NCI-H82 treated with DMSO at 0.1 percent for 48 hours (cell line): ENCODE measurements at regions not wholly inside any gene's neighbourhood (a gene's known extent, or its start where the extent isn't known, plus 50 kb on each side); places are given as distances from the start of the nearest gene placed in this dataset.
"Not testable (repeated sequence)": the region's sequence is repeated elsewhere in the genome, so short reads cannot be mapped to it uniquely, and the experiment has no call there.

Experiments
- DNase-seq: peaks from one replicate; lab custom pipeline; 2025; ENCODE audit not compliant: unreplicated experiment; lab: John Stamatoyannopoulos, UW

DNA sequence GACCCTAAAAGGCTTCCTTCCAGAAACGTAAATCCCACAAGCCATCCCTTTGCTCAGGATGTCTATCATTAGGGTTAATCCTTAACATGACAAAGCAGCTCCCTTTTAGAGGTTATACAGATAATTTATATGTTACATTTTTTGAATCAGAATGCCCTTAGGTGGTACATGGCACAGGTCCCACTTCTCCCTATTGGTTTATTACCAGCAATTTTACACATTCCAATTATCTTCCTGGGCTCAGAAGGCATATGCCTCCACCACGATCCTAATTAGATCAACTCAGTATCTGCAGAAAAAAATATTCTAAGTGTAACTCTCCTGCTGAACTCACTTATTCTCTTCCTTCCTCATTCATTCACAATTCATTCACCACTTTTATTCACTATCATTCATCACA lies 507.0 kb upstream of the MAP2 start:
- DNase-seq, result no peak

DNA sequence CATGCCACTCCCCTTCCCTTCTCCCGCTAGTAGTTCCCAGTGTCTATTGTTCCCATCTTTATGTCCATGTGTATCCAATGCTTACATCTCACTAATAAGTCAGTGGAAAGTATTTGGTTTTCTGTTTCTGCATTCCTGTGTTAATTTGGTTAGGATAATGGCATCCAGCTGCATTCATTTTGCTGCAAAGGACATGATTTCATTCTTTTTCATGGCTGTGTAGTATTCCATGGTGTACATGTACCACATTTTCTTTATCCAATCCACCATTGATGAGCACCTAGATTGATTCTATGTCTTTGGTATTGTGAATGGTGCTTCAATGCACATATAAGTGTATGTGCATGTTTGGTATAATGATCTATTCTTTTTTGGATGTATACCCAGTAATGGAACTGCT lies 502.5 kb upstream of the MAP2 start:
- DNase-seq, result not testable (repeated sequence)

DNA sequence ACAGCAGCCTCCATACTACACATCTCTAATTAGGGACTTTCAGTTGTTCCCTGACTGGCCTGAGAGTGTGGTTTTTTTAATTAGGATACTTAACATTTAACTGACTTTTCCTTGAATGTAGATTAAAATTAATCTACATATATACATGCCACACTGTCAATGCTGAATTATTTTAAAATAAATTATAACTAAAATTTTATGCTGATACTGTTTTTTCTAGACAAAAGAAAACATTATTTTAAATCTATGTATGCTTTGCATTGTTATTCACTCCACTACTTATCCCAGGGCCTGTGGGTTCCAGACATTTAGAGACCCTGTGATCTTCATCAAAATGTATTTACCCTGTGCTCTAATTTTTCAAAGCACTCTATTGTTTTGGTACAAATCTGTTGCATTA lies 496.0 kb upstream of the MAP2 start:
- DNase-seq, result no peak

DNA sequence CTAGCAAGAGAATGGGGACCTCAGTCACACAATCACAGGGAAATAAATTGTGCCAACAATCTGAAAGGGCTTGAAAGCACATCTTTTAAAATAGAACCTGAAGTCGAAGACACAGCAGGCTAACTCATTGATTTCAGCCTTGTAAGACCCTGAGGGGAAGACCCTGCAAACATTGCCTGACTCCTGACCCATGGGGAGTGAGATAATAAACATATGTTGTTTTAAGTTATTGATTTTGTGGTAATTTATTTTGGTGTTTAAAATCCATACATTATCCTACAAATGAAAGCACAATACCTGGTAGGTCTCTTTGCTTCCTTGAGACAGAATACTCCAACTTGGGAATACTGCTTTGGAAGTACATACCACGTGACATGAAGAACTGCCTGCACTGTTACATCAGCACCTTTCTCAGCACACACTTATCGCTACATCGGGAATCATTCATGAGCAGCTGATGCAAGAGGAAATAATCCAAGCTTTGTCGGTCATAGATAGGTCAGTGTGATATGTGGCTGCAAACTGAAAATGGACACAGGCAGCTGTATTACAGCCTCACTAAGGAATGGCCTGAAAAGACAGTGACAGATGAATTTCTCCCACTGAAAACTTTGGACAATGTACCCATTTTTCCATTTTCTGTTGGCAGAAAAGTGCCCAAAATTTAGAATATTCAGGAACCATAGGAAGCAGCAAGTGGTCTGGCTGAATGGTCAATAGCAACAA lies 494.5 kb upstream of the MAP2 start:
- no peak for DNase-seq

DNA sequence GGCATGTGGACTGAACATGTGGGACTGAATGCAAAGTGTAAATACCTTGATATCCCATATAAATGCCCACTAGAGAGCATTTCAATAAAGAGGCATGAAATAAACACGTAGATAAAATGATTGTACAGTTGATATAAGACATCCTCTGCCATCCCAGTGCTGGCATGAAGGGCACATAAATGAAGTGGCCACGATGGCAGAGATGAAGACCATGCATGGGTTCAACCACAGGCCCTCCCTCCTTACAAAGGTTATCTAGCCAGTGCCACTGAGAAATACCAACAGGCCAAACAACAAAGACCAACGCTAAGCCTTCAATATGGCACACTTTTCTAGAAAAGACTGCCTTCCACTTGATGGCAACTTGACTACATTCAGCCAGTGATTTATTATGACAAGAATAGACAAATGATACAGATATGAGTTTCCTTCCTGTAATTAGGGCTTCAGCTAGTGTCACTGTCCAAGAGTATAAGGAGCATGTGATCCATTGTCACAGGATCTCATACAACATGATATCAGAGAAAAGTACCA lies 493.9 kb upstream of the MAP2 start:
- no peak for DNase-seq

DNA sequence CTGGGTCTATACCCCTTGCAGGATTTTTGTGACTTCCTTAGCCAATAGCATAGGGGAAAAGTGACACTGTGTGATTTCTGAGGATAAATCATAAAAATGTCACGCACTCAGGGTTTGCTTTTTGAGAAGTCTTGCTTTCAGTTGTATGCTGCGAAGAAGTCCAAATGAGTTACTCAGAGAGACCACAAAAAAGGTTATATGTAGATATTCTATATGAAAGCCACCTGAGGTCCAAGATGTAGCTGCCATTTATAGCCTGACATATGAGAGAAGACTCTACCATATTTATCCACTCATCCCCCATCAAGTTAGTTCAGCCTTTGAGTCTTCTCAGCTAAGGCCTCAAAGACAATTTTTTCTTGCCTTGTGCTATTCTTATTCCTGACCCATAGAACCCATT lies 488.3 kb upstream of the MAP2 start:
- no peak for DNase-seq

DNA sequence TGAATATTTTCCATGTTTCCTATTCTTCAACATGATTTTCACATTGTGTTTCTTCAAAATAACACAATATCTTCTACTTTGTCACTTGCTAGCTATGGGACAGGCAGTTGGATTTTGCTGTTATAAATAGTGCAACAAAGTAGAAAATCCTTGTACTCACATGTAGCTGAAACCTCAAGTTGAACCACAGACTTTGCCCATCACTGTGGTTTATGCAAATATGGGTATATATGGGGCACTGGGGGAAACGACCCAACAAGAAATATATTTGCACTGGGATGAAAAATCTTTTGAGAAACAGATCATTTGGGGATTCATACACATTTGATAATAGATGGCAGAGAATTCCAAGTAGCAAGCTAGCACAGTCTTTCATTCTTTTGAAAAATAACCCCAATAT lies 486.3 kb upstream of the MAP2 start:
- DNase-seq, result no peak

DNA sequence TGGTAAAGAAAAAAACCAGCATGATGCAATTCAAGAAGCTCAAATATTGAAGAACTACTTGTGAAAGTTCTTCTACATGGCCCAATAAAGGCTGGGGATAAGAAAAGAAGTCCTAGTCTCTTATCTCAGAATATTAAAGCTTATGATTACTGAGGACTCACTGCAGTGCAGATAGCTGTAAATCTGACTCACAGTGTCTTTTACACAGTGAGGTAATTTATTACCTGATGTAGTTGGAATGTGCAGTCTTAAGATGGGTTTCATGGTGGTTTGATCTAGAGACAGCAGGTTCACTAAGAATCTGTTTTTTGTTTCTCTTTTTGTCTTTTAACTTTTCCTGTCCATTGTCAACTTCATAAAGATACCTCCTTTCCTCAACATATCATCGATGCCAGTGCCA lies 484.0 kb upstream of the MAP2 start:
- no peak for DNase-seq

DNA sequence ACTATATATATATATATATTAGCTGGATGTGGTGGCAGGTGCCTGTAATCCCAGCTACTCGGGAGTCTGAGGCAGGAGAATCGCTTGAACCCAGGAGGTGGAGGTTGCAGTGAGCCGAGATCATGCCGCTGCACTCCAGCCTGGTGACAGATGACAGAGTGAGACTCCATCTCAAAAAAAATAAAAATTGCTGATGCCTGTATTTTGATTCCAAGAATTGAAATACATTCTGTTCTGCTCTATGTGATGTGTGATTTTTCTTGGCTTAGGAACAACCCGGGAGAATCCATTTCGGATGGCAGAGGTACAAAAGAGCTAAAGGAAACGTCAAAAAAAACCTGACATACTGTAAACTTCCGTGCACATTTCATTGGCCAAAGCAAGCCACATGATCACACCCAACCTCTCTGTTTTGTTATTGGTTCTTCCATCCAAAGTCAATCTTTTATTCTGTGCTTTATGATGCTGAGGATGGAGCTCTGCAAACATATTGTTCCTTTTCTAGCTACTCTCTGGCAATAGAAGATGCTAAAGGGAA lies 478.1 kb upstream of the MAP2 start:
- DNase-seq, result no peak

DNA sequence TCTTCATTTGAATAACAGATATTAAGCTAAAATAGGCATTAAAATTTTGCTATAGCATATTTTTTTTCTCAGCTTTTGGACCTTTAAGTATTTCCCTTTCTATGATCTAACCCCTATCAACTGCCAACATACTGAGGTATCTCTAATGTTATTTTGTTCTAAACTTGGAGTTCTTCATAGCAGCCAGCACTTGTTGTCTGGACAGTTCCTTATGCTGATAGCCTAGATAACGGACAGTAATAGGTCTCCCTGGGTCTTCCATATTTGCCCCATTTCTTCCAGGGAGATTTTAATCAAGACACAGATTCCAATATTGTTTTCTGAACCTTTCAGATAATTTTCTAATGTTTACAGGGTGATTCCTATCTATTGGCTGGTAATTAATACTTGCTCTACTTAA lies 475.8 kb upstream of the MAP2 start:
- no peak for DNase-seq

DNA sequence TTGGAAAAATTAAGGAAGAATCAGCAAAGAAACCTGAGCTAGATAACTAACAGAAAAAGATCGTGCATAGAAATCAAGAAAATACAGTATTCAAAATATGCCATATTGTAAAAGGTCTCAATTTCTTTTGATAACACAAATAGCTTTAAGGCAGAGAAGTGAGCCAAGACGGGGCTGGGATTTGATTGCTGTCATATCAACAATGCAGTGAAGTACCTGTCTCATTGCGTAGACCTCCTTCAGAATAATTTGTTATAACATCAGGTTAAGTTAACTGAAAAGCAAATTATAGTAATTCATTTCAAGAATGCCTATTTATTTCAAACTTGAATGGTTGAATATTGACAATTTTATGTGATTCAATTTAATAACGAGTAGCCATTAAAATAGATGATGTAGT lies 453.8 kb upstream of the MAP2 start:
- DNase-seq, result no peak

DNA sequence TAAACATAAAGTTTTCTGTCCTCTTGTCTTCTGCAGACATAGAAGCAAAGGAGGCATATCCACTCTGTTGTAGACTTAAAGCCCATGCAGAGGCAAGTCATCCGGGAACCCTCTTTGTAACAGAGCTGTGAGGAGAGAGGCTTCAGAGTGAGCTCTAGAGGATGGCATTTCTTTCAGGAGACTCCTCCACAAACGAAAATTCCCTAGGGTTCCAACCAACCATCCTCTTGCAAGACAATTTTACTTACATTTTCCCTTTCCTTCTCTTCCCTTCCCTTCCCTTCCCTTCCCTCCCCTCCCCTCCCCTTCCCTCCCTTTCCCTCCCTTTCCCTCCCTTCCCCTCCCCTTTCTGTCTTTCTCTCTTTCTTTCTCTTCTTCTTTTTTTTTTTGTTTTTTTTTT lies 446.3 kb upstream of the MAP2 start:
- DNase-seq, result no peak

DNA sequence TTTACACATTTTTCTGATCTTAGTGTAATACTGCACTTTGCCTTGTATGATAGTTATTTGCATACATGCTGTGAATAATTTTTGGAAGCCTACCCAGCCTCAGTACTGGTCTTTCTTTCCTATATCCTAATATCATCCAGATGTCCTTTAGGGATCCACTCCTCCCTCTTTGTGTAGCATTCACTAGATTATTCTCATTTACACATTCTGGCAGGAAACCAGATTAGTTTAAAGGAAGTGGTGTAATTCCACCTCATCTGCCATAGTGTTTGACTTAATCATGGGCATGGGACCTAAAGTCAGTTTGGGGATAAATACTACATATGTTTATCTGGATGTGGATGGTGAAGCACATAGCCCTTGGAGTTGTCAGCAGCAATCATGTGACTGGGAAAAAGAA lies 444.9 kb upstream of the MAP2 start:
- no peak for DNase-seq

DNA sequence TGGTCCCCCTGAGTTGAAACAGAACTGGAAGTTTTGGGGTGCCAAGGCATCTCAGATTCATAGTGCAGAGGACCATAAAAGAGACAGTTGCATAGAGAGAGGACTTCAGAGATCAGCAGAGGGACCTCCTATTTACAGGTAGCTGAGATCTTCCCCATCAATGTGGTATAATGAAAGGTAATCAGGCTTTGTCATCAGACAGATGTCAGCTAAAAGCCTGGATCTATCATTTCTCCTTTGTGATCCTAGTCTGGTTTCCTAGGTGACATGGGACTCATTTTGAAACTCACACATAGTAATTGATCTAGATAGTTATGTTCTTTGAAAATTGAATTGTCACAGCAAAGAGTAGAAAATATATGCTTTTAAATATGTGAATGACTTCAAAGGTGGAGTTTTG lies 443.5 kb upstream of the MAP2 start:
- no peak for DNase-seq

DNA sequence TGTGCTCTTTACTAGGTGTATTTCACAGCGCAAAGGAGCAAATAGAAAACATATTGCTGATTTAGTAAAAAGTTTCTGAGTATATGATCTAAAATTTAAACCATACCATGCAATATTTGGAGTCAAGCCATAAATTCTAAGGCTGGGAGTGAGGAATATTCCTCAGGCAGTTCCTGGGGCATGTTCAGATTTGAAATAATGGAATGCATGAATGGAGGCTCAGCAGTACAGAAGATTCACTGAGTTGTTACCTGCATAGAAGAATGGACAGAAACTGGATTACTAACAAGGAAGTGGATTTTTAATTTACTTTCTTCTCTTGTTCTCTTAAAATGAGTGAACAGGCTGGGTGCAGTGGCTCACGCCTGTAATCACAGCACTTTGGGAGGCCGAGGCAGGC lies 441.0 kb upstream of the MAP2 start:
- no peak for DNase-seq

DNA sequence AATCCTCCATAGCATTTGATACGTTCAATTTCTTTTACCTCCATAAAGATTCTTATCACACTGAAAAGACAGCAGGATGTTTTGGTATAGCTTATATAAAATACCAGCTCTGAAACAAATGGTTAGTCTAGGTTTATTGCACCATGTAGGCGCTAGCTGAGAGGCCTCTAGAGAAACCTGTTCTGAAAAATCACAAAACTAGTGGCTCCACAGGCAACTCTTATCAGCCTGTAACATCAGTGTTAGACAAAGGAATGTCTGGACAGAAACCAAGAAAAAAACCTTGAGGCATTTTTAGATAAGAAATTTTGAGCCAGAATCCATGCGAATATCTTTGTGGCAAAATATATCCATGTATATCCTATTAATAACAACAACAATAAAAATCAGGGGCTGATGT lies 440.4 kb upstream of the MAP2 start:
- DNase-seq, result no peak

DNA sequence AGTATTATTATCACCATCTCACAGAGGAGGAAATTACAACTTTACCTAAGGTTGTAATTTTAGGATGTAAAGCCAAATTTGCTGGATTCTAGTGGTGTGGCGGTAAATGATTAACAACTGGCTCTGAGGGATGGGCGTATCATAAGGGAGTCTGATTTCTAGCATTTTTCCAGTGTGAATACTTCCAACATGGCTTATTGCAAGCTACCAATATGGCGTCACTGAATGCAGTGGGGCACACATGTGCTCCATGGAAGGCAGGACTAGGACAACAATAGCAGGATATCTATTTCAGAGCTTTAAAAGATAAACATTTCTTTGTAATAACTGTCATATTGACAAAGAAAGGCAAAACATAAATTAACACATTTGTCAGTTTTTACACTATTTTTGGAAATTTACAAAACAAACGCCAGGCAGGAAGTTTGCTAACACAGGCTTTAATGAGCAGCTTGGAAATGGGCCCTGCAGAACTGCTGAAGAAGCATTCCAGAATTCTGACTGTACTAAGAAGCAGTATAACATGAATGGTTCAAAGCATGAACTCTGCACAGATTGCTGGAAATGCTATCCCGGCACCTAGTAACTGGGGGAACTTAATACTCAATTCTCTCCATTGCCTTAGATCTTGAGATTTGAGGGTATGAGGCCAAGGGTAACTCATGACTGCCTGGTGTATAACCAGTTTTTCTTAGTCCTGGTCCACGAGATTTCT lies 439.3 kb upstream of the MAP2 start:
- no peak for DNase-seq

DNA sequence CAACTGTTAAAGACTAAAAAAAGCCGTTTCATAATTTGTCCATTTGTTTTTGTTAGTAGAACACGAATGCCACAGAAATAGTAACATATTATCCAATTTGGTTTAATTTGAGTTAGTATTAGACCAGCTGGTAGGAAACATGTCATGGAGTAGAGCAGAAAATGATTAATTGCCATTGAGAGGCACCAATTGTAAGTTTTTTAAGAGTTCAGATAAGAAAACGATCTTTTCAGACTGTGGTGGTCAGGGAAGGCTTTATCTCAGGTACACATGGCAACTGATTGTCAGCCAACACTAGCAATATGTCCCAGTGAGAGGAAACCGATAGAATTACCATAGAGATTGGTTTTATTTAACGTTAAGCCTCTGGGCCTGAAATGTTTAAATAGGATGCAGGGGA lies 438.2 kb upstream of the MAP2 start:
- DNase-seq, result no peak

DNA sequence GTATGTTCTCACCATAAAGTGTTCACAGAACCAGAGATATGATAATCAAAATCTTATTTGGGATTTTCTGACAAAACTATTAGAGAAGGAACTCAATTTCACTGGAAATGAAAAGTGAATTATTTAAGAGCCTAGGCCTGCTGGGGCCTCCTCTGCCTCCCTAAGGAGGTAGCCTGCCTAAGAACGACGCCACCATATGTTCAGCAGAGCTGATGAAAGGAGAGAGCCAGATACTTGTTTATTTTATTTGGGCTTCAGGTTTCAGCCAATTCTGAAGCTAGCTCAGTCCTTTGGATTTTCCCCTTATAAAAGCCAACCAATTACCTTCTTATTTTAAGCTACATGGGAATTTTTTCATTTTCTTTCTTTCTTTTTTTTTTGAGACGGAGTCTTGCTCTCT lies 433.1 kb upstream of the MAP2 start:
- DNase-seq, result no peak

DNA sequence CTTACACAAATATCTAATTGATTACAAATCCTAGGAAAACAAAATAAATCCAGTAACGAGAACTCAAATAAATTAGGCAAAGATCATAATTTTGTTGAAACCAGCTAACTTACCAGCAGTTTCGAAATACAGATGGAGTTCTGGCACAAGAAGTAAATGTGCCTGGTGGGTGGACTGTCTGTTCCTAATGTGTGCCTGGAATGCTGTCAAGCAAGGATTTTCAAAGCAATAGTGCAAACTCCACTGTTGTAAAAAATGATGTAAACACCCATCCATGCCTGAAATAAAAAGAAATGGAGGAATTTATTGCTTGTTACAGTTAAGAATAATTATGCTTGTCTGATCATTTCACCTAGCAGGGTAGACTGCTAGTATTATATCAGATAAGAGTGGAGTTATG lies 423.9 kb upstream of the MAP2 start:
- no peak for DNase-seq

DNA sequence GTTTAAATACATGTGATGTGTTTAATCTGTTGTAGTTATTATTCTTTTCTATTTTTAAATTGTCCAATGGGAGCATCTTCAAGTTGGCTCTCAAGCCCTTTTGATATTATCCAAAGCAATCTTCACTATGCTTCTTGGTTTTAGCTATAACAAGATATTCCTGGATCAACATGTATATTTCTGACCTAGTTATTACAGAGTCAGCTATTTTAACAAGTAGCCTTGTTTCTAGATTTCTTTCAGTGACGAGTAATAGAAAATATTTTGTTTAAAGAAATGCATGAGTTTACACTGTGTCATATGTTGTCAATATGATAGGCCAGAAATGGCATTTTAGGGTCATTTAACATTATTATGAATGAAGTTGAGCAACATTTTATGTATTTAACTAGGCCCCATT lies 421.8 kb upstream of the MAP2 start:
- DNase-seq, result no peak

DNA sequence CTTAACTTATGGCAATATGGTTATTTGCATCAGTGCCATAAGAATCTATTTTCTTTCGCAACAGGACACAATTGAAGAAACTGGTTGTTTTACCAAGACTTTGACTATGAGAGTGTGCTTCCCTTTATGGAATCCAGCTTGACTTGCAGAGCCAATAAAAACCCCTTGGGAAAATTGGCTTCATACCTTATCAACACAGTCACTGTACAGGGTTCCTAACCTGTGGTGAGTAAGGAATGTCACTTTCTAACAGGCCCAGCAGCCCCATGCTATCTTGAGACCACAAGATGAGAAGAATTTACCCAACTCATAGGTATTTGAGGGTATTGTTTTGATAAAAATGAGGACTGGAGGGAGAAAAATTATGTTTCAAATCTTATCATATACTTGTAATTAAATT lies 418.5 kb upstream of the MAP2 start:
- no peak for DNase-seq
